ENCODE measurements at regions not wholly inside any gene's neighbourhood (a gene's known extent, or its start where the extent isn't known, plus 50 kb on each side); places are given as distances from the start of the nearest gene placed in this dataset.

DNA sequence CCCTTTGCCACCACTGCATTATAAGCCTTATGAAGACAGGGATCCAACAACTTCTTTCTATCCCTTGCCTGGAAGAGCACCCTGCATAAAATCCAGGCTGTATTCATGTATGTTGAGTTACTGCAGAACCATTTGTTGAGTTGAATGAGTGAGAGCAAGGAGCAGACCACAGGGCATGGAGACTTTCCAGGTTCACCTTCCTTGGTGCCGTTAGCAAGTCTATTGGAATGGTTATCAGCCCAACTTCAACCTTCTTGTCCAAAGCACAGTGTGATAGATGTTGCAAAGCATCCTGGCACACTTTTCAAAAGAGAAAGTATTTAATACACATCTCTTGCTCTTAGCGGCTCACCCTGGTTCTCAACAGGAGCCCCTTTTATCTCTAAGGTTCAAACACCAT lies 100.9 kb upstream of the CLDN10 start:
- TF ChIP-seq, protein P1, sequence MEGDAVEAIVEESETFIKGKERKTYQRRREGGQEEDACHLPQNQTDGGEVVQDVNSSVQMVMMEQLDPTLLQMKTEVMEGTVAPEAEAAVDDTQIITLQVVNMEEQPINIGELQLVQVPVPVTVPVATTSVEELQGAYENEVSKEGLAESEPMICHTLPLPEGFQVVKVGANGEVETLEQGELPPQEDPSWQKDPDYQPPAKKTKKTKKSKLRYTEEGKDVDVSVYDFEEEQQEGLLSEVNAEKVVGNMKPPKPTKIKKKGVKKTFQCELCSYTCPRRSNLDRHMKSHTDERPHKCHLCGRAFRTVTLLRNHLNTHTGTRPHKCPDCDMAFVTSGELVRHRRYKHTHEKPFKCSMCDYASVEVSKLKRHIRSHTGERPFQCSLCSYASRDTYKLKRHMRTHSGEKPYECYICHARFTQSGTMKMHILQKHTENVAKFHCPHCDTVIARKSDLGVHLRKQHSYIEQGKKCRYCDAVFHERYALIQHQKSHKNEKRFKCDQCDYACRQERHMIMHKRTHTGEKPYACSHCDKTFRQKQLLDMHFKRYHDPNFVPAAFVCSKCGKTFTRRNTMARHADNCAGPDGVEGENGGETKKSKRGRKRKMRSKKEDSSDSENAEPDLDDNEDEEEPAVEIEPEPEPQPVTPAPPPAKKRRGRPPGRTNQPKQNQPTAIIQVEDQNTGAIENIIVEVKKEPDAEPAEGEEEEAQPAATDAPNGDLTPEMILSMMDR (IDR thresholded peaks at IDR 0.05) = no peak
- TF ChIP-seq POLR2A (IDR thresholded peaks at IDR 0.05) = no peak
- no peak for TF ChIP-seq POLR2AphosphoS5 (IDR thresholded peaks at IDR 0.05; ENCODE audit: insufficient read depth in 1 of 2, low read depth in 1 of 2)
